IPS-15b (cell line): ENCODE measurements at regions not wholly inside any gene's neighbourhood (a gene's known extent, or its start where the extent isn't known, plus 50 kb on each side); places are given as distances from the start of the nearest gene placed in this dataset.

ENCODE experiments used
- H3K27me3 ChIP-seq: one replicate; pipeline ENCODE4 v1.6.1; 2013; ENCODE audit warnings: low read length; ENCODE audit not compliant: control insufficient read depth, insufficient read depth
- H3K36me3 ChIP-seq: one replicate; pipeline ENCODE4 v1.6.1; 2013; ENCODE audit warnings: low read length; ENCODE audit not compliant: control insufficient read depth, insufficient read depth
- H3K4me1 ChIP-seq: one replicate; pipeline ENCODE4 v1.6.1; 2013; ENCODE audit warnings: mild to moderate bottlenecking, low read length; ENCODE audit not compliant: control insufficient read depth, insufficient read depth
- H3K4me3 ChIP-seq: one replicate; pipeline ENCODE4 v1.5.1; 2013; ENCODE audit warnings: low read depth, low read length
- H3K9ac ChIP-seq: one replicate; pipeline ENCODE4 v1.6.1; 2013; ENCODE audit warnings: low read depth, mild to moderate bottlenecking, low read length
- H3K9me3 ChIP-seq: one replicate; pipeline ENCODE4 v1.6.1; 2013; ENCODE audit warnings: mild to moderate bottlenecking, low read length; ENCODE audit not compliant: control insufficient read depth, insufficient read depth

DNA sequence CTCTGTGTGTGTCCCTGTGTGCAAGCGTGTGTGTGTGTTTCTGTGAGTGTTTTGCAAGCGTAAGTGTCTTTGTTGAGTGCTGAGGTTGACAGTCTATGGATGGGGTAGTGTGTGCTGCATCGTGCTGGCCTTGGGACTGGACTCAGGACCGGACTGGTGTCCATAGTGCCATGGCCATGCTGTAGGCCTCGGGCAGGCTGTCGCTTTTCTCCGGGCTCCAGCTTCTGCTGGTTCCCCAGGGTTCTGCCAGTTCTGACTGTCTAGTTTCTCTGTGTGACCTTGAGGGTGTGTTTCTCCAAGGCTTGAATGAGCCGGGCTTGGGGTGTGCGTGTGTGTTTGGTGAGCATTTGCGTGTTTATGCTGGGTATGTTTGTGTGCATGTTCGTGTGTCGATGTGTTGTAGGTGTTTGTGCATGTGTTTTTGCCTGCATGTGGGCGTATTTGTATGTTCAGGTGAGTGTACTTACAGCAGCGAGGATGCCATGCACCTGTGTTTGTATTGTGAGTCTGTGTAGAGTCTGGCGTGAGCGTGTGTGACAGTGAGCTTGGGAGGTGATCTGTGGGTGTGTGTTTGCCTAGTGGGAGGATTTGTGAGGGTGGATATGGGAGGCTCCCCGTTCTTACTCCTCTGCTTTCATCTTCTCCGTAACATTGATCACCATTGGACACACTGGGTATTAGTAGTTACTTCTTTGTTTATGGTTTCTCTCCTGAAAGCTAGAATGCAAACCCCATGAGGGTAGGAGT lies 51.7 kb upstream of the POU3F1 start:
- H3K36me3 ChIP-seq: no peaks in the 10 kb centered on the region
- peaks cover 5% of the 10 kb centered on the region for H3K4me1 ChIP-seq
- H3K27me3 ChIP-seq: no peaks in the 10 kb centered on the region
- H3K9ac ChIP-seq: no peak overlapping the region
- no peaks in the 10 kb centered on the region for H3K9me3 ChIP-seq
- no peak overlapping the region for H3K4me3 ChIP-seq

DNA sequence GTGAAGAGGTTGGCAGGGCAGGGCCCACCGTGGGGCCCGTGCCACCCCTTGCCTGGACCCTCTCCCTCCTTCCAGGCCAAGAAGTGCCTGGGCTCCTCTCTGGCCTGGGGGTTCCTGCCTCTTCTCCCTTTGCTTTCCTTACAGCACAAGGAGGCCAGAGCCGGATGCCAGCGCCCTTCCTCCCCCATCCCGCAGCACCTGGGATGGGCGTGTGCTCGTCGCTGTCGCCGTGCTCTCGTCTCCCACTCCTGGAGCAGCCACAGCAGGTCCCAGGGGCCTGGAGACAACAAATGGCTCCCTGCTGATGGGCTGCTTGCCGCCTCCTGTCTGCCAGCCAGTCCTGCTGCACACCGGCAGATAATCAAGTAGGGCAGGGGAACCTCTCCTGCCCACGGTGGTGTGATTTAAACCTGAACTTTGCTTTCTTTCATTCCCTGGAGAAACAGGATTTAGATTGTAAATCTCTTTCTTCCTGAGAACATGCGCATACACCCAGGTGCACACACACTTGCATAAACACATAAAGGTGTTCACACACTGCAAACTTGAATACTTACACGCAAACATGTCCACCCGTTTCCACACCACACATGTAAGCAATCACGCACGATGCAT lies 50.8 kb upstream of the POU3F1 start:
- Histone ChIP-seq H3K36me3 (no peaks in the 10 kb centered on the region), H3K27me3 (no peaks in the 10 kb centered on the region), H3K4me1 (peaks cover 5% of the 10 kb centered on the region), H3K9ac (no peak overlapping the region), H3K4me3 (no peak overlapping the region), H3K9me3 (no peaks in the 10 kb centered on the region)
